Neural cell (in vitro differentiated cells): ENCODE measurements at regions not wholly inside any gene's neighbourhood (a gene's known extent, or its start where the extent isn't known, plus 50 kb on each side); places are given as distances from the start of the nearest gene placed in this dataset.

ENCODE experiments used
- H2AFZ ChIP-seq: fragments of 200-600, 300-800 bp; sonication (generic), shearing (Covaris generic); 2 replicates; pipeline ENCODE4 v1.6.0; 2014; ENCODE audit warnings: low read depth, mild to moderate bottlenecking, antibody characterized with exemption, low read length, moderate library complexity
- H3F3A ChIP-seq: fragments of 200-600 bp; shearing (Covaris generic); 2 replicates; pipeline ENCODE4 v1.6.1; 2016; ENCODE audit warnings: mild to moderate bottlenecking, moderate library complexity, mixed read lengths, antibody characterized with exemption, low read length; ENCODE audit not compliant: insufficient read depth, poor library complexity, severe bottlenecking
- H3K27ac ChIP-seq: fragments of 200-600, 300-800 bp; sonication (generic), shearing (Covaris generic); 2 replicates; pipeline ENCODE4 v1.5.1; 2014; ENCODE audit warnings: mild to moderate bottlenecking, low read length, moderate library complexity
- H3K27me3 ChIP-seq: fragments of 300-800, 200-600 bp; sonication (generic), shearing (Covaris generic); 2 replicates; pipeline ENCODE4 v1.6.0; 2014; ENCODE audit warnings: mild to moderate bottlenecking, low read depth, low read length, moderate library complexity; ENCODE audit not compliant: insufficient read depth
- H3K36me3 ChIP-seq: fragments of 300-800, 200-600 bp; sonication (generic), shearing (Covaris generic); 2 replicates; pipeline ENCODE4 v1.5.1; 2014; ENCODE audit warnings: mild to moderate bottlenecking, antibody characterized with exemption, low read length, moderate library complexity; ENCODE audit not compliant: insufficient read depth
- H3K4me2 ChIP-seq: fragments of 300-800, 200-600 bp; sonication (generic), shearing (Covaris generic); 2 replicates; pipeline ENCODE4 v1.6.0; 2014; ENCODE audit warnings: mild to moderate bottlenecking, low read length
- H3K4me3 ChIP-seq: fragments of 300-800, 200-600 bp; sonication (generic), shearing (Covaris generic); 2 replicates; pipeline ENCODE4 v1.5.1; 2014; ENCODE audit warnings: mild to moderate bottlenecking, low read length, moderate library complexity
- H3K79me2 ChIP-seq: fragments of 200-600 bp; shearing (Covaris generic); replicated peaks from 2 replicates; pipeline ENCODE4 v1.6.0; 2014; ENCODE audit warnings: mild to moderate bottlenecking, low read length, moderate library complexity; ENCODE audit not compliant: insufficient read depth
- H3K9ac ChIP-seq: fragments of 300-800, 200-600 bp; sonication (generic), shearing (Covaris generic); 2 replicates; pipeline ENCODE4 v1.6.1; 2016; ENCODE audit warnings: mild to moderate bottlenecking, low read length, mixed read lengths
- H3K9me2 ChIP-seq: fragments of 200-600 bp; shearing (Covaris generic); 2 replicates; pipeline ENCODE4 v1.6.1; 2016; ENCODE audit warnings: mild to moderate bottlenecking, low read length, mixed read lengths; ENCODE audit not compliant: insufficient read depth
- H3K9me3 ChIP-seq: fragments of 200-600, 300-800 bp; sonication (generic), shearing (Covaris generic); 2 replicates; pipeline ENCODE4 v1.6.1; 2016; ENCODE audit warnings: mild to moderate bottlenecking, mixed run types, low read length, moderate library complexity, mixed read lengths
- H4K20me1 ChIP-seq: fragments of 200-600 bp; shearing (Covaris generic); 2 replicates; pipeline ENCODE4 v1.6.1; 2016; ENCODE audit warnings: mild to moderate bottlenecking, mixed run types; ENCODE audit not compliant: insufficient read depth
- CTCF ChIP-seq: fragments of 450-650 bp; IDR thresholded peaks from 2 replicates; pipeline ENCODE4 v1.5.1; 2014; ENCODE audit warnings: antibody characterized with exemption, mild to moderate bottlenecking, moderate library complexity; ENCODE audit not compliant: poor library complexity, severe bottlenecking
- EP300 ChIP-seq: fragments of 450-650 bp; conservative IDR thresholded peaks from 2 replicates; pipeline ENCODE4 v1.6.1; 2014; ENCODE audit warnings: antibody characterized with exemption, mild to moderate bottlenecking, moderate library complexity; ENCODE audit not compliant: poor library complexity, severe bottlenecking
- EZH2 ChIP-seq: fragments of 200-600, 300-800 bp; shearing (Covaris generic), sonication (generic); IDR thresholded peaks from 2 replicates; pipeline ENCODE4 v1.6.1; 2014; ENCODE audit warnings: antibody characterized with exemption, low read length, borderline replicate concordance, mild to moderate bottlenecking; ENCODE audit not compliant: insufficient read depth, poor library complexity, severe bottlenecking
- MXI1 ChIP-seq: fragments of 450-650 bp; conservative IDR thresholded peaks from 2 replicates; pipeline ENCODE4 v1.6.1; 2014; ENCODE audit warnings: antibody characterized with exemption, mild to moderate bottlenecking; ENCODE audit not compliant: poor library complexity, severe bottlenecking
- POLR2AphosphoS5 ChIP-seq: IDR thresholded peaks from 2 replicates; pipeline ENCODE4 v1.6.1; 2012
- RAD21 ChIP-seq: fragments of 450-650 bp; conservative IDR thresholded peaks from 2 replicates; pipeline ENCODE4 v1.6.1; 2014; ENCODE audit warnings: antibody characterized with exemption, mild to moderate bottlenecking, moderate library complexity
- SMC3 ChIP-seq: fragments of 450-650 bp; conservative IDR thresholded peaks from 2 replicates; pipeline ENCODE4 v1.6.1; 2014; ENCODE audit warnings: antibody characterized with exemption, mild to moderate bottlenecking, moderate library complexity; ENCODE audit not compliant: poor library complexity
- TAF1 ChIP-seq: IDR thresholded peaks from 2 replicates; pipeline ENCODE4 v1.6.1; 2012; ENCODE audit warnings: low read depth
- TF ChIP-seq, protein P1 (sequence below): IDR thresholded peaks from 2 replicates; pipeline ENCODE4 v1.6.1; 2012; ENCODE audit warnings: borderline replicate concordance

DNA sequence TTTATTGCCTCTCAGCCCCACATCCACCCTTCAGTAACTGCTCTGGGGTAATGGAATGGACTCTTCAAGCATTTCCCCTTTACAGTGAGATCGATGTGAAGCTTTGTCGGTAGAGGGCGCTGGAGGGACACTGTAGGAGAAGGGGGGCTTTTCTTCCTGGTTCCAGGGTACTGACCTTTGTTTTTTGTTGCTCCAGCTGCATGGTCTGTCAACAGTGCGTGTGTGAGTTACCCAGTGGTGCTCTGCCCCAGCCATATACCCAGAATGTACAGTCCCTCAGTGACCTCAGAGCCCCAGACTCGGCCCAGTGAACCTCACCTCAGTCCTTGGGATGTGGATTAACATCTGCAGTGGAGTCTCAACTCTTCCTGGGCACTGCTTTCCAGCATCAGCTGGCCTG is 180.3 kb upstream of the TSC22D2 start:
- Histone ChIP-seq H3K4me3 (no peak overlapping the region), H3K9me2 (no peaks in the 10 kb centered on the region), H3K9me3 (no peaks in the 10 kb centered on the region), H3K79me2 (no peaks in the 10 kb centered on the region), H3K36me3 (no peaks in the 10 kb centered on the region), H2AFZ (no peak overlapping the region), H3K27ac (no peak overlapping the region), H4K20me1 (no peaks in the 10 kb centered on the region), H3K27me3 (no peaks in the 10 kb centered on the region), H3K4me2 (no peak overlapping the region), H3K9ac (no peak overlapping the region), H3F3A (no peaks in the 10 kb centered on the region)
- no peak for TF ChIP-seq CTCF
- no peak for TF ChIP-seq EZH2
- TF ChIP-seq, protein P1, sequence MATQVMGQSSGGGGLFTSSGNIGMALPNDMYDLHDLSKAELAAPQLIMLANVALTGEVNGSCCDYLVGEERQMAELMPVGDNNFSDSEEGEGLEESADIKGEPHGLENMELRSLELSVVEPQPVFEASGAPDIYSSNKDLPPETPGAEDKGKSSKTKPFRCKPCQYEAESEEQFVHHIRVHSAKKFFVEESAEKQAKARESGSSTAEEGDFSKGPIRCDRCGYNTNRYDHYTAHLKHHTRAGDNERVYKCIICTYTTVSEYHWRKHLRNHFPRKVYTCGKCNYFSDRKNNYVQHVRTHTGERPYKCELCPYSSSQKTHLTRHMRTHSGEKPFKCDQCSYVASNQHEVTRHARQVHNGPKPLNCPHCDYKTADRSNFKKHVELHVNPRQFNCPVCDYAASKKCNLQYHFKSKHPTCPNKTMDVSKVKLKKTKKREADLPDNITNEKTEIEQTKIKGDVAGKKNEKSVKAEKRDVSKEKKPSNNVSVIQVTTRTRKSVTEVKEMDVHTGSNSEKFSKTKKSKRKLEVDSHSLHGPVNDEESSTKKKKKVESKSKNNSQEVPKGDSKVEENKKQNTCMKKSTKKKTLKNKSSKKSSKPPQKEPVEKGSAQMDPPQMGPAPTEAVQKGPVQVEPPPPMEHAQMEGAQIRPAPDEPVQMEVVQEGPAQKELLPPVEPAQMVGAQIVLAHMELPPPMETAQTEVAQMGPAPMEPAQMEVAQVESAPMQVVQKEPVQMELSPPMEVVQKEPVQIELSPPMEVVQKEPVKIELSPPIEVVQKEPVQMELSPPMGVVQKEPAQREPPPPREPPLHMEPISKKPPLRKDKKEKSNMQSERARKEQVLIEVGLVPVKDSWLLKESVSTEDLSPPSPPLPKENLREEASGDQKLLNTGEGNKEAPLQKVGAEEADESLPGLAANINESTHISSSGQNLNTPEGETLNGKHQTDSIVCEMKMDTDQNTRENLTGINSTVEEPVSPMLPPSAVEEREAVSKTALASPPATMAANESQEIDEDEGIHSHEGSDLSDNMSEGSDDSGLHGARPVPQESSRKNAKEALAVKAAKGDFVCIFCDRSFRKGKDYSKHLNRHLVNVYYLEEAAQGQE = no peak
- no peak for TF ChIP-seq POLR2AphosphoS5
- no peak for TF ChIP-seq RAD21
- no peak for TF ChIP-seq TAF1
- TF ChIP-seq EP300 = no peak
- TF ChIP-seq SMC3 = no peak
- no peak for TF ChIP-seq MXI1

DNA sequence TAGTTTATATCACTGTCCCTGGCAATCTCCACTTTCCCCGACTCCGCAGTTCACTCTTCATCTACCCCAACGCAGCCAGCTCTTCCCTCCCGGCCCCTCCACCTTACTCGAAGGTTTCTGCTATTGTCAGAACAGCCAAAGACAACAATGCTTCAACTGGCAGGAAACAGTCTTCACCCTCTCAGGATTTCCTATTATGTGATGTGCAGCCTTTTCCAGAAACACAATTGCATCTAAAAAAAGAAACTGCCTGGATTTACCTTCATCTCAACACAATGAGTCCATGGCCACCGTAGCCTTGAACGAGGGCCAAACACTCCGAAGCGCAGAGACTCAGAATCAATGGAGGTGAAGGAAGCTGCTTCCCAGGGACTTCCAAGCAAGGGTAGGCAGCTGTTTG is 182.1 kb upstream of the TSC22D2 start:
- Histone ChIP-seq H4K20me1 (no peaks in the 10 kb centered on the region), H3K9me3 (no peaks in the 10 kb centered on the region), H3K4me3 (no peak overlapping the region), H3K27ac (no peak overlapping the region), H3K4me2 (no peak overlapping the region), H3F3A (no peaks in the 10 kb centered on the region), H3K9ac (no peak overlapping the region), H3K9me2 (no peaks in the 10 kb centered on the region), H2AFZ (no peak overlapping the region), H3K27me3 (no peaks in the 10 kb centered on the region), H3K79me2 (no peaks in the 10 kb centered on the region), H3K36me3 (no peaks in the 10 kb centered on the region)
- TF ChIP-seq CTCF (no peak), EP300 (no peak), EZH2 (no peak)
- TF ChIP-seq, protein P1 = no peak
